Natural killer cell (primary cell): ENCODE measurements at regions not wholly inside any gene's neighbourhood (a gene's known extent, or its start where the extent isn't known, plus 50 kb on each side); places are given as distances from the start of the nearest gene placed in this dataset.

Experiments used
- ATAC-seq, 3 donors: fragments of 150-1000 bp in 2 of 3; fragments of 200-7000 bp in 1 of 3; cut with Tn5 transposase; 1 replicate in 1 of 3; 2 replicates in 2 of 3; pipeline ENCODE4 v1.10.0; 2021; ENCODE audit warnings: mild to moderate bottlenecking in 2 of 3, moderate library complexity in 2 of 3
- DNase-seq, 2 donors: peaks; one replicate each; pipeline versions ENCODE4 v3.0.0 to v3.0.0-alpha.2; 2013 to 2021; ENCODE audit warnings: mixed read lengths in 1 of 2
- H3K27ac ChIP-seq: one replicate; pipeline ENCODE4 v1.5.1; 2013; ENCODE audit warnings: mild to moderate bottlenecking, low read length
- H3K27me3 ChIP-seq: one replicate; pipeline ENCODE4 v1.6.1; 2013; ENCODE audit warnings: low read length; ENCODE audit not compliant: control insufficient read depth, insufficient read depth
- H3K36me3 ChIP-seq: one replicate; pipeline ENCODE4 v1.6.1; 2013; ENCODE audit warnings: low read length; ENCODE audit not compliant: control insufficient read depth, insufficient read depth
- H3K4me1 ChIP-seq: one replicate; pipeline ENCODE4 v1.6.1; 2013; ENCODE audit warnings: low read length; ENCODE audit not compliant: control insufficient read depth, insufficient read depth
- H3K4me3 ChIP-seq: one replicate; pipeline ENCODE4 v1.5.1; 2013; ENCODE audit warnings: low read length
- H3K9me3 ChIP-seq: one replicate; pipeline ENCODE4 v1.6.1; 2013; ENCODE audit warnings: low read length; ENCODE audit not compliant: control insufficient read depth, insufficient read depth
- H3K27ac Mint-ChIP-seq, 2 donors: one replicate each; pipeline ENCODE4 v1.8.0; 2022; ENCODE audit warnings: mild to moderate bottlenecking in 2 of 2, mixed read lengths in 2 of 2, moderate library complexity in 1 of 2
- H3K27me3 Mint-ChIP-seq, 2 donors: one replicate each; pipeline ENCODE4 v1.8.0; 2022; ENCODE audit warnings: low read depth in 2 of 2, mixed read lengths in 2 of 2
- H3K36me3 Mint-ChIP-seq: one replicate; pipeline ENCODE4 v1.8.0; 2022; ENCODE audit warnings: mixed read lengths
- H3K4me1 Mint-ChIP-seq, 2 donors: one replicate each; pipeline ENCODE4 v1.8.0; 2022; ENCODE audit warnings: mixed read lengths in 2 of 2
- H3K4me3 Mint-ChIP-seq: one replicate; pipeline ENCODE4 v1.8.0; 2022; ENCODE audit warnings: mild to moderate bottlenecking, moderate library complexity, mixed read lengths
- H3K9me3 Mint-ChIP-seq, 2 donors: one replicate each; pipeline ENCODE4 v1.8.0; 2022; ENCODE audit warnings: mixed read lengths in 2 of 2
- CTCF ChIP-seq: fragments of 200-600 bp; IDR thresholded peaks from one replicate; pipeline ENCODE4 v1.8.0; 2022; ENCODE audit warnings: antibody characterized with exemption
- WGBS: methylation state at CpG from one replicate; pipeline ENCODE4 v1.1.7; 2013; ENCODE audit warnings: missing lambda C conversion rate; ENCODE audit not compliant: insufficient coverage; 5-methylcytosine and 5-hydroxymethylcytosine counted together
- intact Hi-C: fragments of 100-400 bp; cut with micrococcal nuclease; formaldehyde crosslinking; loops from one replicate; pipeline ENCODE4 v1.14.2; 2022

GRCh38 chr10:129343141-129343540, 123.9 kb upstream of the MGMT start:
- WGBS: 85% methylated on average over 9 of the region's 9 CpGs
- H3K27me3 Mint-ChIP-seq: no peaks in the 10 kb centered on the region
- intact Hi-C loops: no loop called here

GRCh38 chr10:129344103-129344502, 122.9 kb upstream of the MGMT start:
- H3K27me3 ChIP-seq: no peaks in the 10 kb centered on the region
- H3K4me3 ChIP-seq: no peak overlapping the region
- intact Hi-C loops: no loop called here
- ATAC-seq: no peak
- H3K27me3 Mint-ChIP-seq: no peaks in the 10 kb centered on the region
- H3K36me3 Mint-ChIP-seq: no peaks in the 10 kb centered on the region
- H3K36me3 ChIP-seq: no peaks in the 10 kb centered on the region
- no peaks in the 10 kb centered on the region for H3K4me1 Mint-ChIP-seq
- TF ChIP-seq CTCF: no peak
- no peaks in the 10 kb centered on the region for H3K9me3 ChIP-seq
- no peaks in the 10 kb centered on the region for H3K4me1 ChIP-seq
- no peak overlapping the region for H3K4me3 Mint-ChIP-seq
- no peak overlapping the region for H3K27ac ChIP-seq
- no peak for DNase-seq
- no peaks in the 10 kb centered on the region for H3K9me3 Mint-ChIP-seq
- WGBS: 93% methylated on average over 15 of the region's 15 CpGs
- H3K27ac Mint-ChIP-seq: no peak overlapping the region

More at GRCh38 chr10:129343141-129343540, 123.9 kb upstream of the MGMT start:
- TF ChIP-seq CTCF: no peak
- Histone ChIP-seq H3K36me3 (no peaks in the 10 kb centered on the region), H3K9me3 (no peaks in the 10 kb centered on the region), H3K4me1 (no peaks in the 10 kb centered on the region), H3K4me3 (no peak overlapping the region), H3K27ac (no peak overlapping the region), H3K27me3 (no peaks in the 10 kb centered on the region)
- no peak for ATAC-seq
- no peaks in the 10 kb centered on the region for H3K4me1 Mint-ChIP-seq
- no peak overlapping the region for H3K27ac Mint-ChIP-seq
- H3K9me3 Mint-ChIP-seq: no peaks in the 10 kb centered on the region
- H3K4me3 Mint-ChIP-seq: no peak overlapping the region
- DNase-seq: no peak
- H3K36me3 Mint-ChIP-seq: no peaks in the 10 kb centered on the region

GRCh38 chr10:129344731-129345355, 122.2 kb upstream of the MGMT start:
- H3K4me1 ChIP-seq: no peaks in the 10 kb centered on the region
- H3K36me3 Mint-ChIP-seq: no peaks in the 10 kb centered on the region
- intact Hi-C loops: no loop called here
- no peaks in the 10 kb centered on the region for H3K36me3 ChIP-seq
- no peak for TF ChIP-seq CTCF
- no peaks in the 10 kb centered on the region for H3K27me3 Mint-ChIP-seq
- no peak overlapping the region for H3K4me3 ChIP-seq
- no peaks in the 10 kb centered on the region for H3K27me3 ChIP-seq
- 94% methylated on average over 12 of the region's 12 CpGs for WGBS
- no peaks in the 10 kb centered on the region for H3K9me3 ChIP-seq
- no peaks in the 10 kb centered on the region for H3K9me3 Mint-ChIP-seq
- no peaks in the 10 kb centered on the region for H3K4me1 Mint-ChIP-seq
- no peak overlapping the region for H3K27ac Mint-ChIP-seq
- H3K27ac ChIP-seq: no peak overlapping the region
- ATAC-seq: no peak
- DNase-seq: no peak
- no peak overlapping the region for H3K4me3 Mint-ChIP-seq

GRCh38 chr10:129345763-129346162, 121.3 kb upstream of the MGMT start:
- DNase-seq (no peak), ATAC-seq (no peak)
- H3K4me1 ChIP-seq: no peaks in the 10 kb centered on the region
- H3K27me3 ChIP-seq: no peaks in the 10 kb centered on the region
- Mint-ChIP-seq H3K4me3 (no peak overlapping the region), H3K27ac (no peak overlapping the region), H3K27me3 (no peaks in the 10 kb centered on the region), H3K9me3 (no peaks in the 10 kb centered on the region), H3K36me3 (no peaks in the 10 kb centered on the region), H3K4me1 (no peaks in the 10 kb centered on the region)
- 83% methylated on average over 2 of the region's 2 CpGs for WGBS
- H3K9me3 ChIP-seq: no peaks in the 10 kb centered on the region
- TF ChIP-seq CTCF: no peak
- no peaks in the 10 kb centered on the region for H3K36me3 ChIP-seq
- intact Hi-C loops: no loop called here
- H3K27ac ChIP-seq: no peak overlapping the region
- no peak overlapping the region for H3K4me3 ChIP-seq
